ENCODE measurements at regions not wholly inside any gene's neighbourhood (a gene's known extent, or its start where the extent isn't known, plus 50 kb on each side); places are given as distances from the start of the nearest gene placed in this dataset.

DNA sequence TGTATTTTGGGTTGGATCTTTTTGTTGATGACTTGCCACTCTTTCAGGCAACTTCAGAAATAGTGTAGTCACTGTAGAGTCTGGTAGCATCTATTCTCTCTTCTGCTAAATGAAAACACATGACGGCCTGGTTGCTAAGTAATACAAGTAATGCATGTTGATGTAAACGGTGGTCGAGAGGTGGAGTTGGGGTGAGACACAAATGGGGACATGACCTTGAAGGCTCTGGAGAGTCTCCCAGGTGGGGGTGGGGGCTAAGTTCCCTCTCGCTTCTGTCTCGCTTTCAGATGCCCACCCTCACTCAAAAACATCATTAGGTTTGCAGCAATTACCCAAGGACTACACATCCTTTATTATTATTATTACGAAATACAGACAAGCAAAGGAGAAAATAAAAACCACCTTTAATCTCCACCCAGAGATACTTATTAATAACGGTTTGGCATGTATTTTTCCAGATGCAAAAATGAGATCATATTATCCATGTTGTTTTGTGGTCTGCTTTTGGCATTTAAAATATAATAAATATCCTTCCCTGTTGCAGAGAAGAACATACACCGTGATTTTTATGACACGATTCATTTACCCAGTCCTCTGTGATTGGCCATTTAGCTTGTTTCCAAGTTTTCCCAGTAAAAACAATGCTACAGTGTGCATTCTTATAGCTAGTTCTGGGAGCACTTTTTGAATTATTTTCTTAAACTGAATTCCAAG lies 138.1 kb downstream of the MIS18A start:
- WGBS, 2 donors: 72 to 75% methylated on average over 9 of the region's 9 CpGs
- TF ChIP-seq, protein P1, sequence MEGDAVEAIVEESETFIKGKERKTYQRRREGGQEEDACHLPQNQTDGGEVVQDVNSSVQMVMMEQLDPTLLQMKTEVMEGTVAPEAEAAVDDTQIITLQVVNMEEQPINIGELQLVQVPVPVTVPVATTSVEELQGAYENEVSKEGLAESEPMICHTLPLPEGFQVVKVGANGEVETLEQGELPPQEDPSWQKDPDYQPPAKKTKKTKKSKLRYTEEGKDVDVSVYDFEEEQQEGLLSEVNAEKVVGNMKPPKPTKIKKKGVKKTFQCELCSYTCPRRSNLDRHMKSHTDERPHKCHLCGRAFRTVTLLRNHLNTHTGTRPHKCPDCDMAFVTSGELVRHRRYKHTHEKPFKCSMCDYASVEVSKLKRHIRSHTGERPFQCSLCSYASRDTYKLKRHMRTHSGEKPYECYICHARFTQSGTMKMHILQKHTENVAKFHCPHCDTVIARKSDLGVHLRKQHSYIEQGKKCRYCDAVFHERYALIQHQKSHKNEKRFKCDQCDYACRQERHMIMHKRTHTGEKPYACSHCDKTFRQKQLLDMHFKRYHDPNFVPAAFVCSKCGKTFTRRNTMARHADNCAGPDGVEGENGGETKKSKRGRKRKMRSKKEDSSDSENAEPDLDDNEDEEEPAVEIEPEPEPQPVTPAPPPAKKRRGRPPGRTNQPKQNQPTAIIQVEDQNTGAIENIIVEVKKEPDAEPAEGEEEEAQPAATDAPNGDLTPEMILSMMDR (IDR thresholded peaks at IDR 0.05): no peak
- no peak for DNase-seq
- peaks cover 0 to 21% (median 2%) of the 10 kb centered on the region in 9 donors for H3K4me1 ChIP-seq
- H3K4me3 ChIP-seq: no peak overlapping the region
- intact Hi-C loops (cut with DNase I): no loop called here
- H3K27me3 ChIP-seq: no peaks in the 10 kb centered on the region
- ATAC-seq: no peak
- H3K36me3 ChIP-seq: no peaks in the 10 kb centered on the region
- H3K9me3 ChIP-seq: peaks cover 0 to 13% (median 5%) of the 10 kb centered on the region in 11 donors
- H3K27ac ChIP-seq: no peak overlapping the region

DNA sequence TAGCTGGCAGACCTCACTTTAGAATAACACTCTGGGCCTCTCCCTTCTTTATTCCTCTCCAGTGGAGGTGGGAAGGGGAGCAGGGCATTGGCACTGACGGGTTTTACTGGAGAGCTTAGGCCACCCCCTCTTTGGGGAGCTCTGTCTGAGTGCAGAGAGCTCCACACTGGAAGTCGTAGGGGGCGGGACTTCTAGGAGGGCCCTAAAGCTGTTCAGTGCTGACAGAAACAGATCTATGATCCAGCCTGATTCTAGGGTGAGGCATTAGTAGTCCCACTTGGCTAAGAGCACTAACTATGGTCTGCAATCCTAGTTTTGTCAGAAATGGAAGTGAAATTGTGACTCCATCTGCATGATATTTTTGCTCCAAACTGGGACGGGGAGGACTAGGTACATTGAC lies 138.7 kb downstream of the MIS18A start:
- Histone ChIP-seq H3K27ac (no peak overlapping the region), H3K27me3 (no peaks in the 10 kb centered on the region), H3K4me1 (peaks cover 0 to 26% (median 2%) of the 10 kb centered on the region in 9 donors), H3K4me3 (no peak overlapping the region), H3K9me3 (peaks cover 0 to 10% (median 5%) of the 10 kb centered on the region in 11 donors), H3K36me3 (no peaks in the 10 kb centered on the region)
- ATAC-seq (no peak), DNase-seq (no peak)
- intact Hi-C loops (cut with DNase I): no loop called here
- WGBS, 2 donors: 87 to 91% methylated on average over 4 of the region's 4 CpGs
- TF ChIP-seq, protein P1 (IDR thresholded peaks at IDR 0.05): no peak

DNA sequence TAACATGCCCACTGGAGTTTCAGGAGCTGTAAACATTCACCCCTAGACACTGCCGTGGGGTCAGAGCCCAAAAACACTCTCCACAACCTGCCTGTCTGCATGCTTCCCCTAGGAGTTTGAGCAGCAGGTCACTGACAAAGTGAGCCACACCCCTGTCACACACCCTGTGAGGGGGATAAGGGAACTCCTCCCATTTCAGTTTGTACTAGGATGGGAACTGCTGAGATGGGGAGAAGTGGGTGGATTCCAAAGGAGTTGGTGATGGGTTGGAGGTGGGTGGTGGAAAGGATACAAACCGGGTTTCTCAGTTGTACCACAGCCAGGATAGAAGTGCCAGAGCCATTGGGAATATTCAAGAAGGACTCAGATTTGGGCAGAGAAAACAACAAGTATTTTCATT lies 140.2 kb downstream of the MIS18A start:
- no peak for DNase-seq
- Histone ChIP-seq H3K9me3 (peaks cover 0 to 10% (median 5%) of the 10 kb centered on the region in 11 donors), H3K4me1 (peaks cover 0 to 19% (median 2%) of the 10 kb centered on the region in 9 donors), H3K27ac (no peak overlapping the region), H3K27me3 (no peaks in the 10 kb centered on the region), H3K4me3 (no peak overlapping the region), H3K36me3 (no peaks in the 10 kb centered on the region)
- intact Hi-C loops (cut with DNase I): loop anchor here in 1 of 10 donors (10.0 kb wide), 1 partner anchor 116 kb away; no protein-coding TSS in a partner anchor
- ATAC-seq: no peak
- whole genome bisulfite sequencing, 2 donors: 82 to 87% methylated on average over 2 of the region's 2 CpGs
- TF ChIP-seq, protein P1 (IDR thresholded peaks at IDR 0.05): no peak

DNA sequence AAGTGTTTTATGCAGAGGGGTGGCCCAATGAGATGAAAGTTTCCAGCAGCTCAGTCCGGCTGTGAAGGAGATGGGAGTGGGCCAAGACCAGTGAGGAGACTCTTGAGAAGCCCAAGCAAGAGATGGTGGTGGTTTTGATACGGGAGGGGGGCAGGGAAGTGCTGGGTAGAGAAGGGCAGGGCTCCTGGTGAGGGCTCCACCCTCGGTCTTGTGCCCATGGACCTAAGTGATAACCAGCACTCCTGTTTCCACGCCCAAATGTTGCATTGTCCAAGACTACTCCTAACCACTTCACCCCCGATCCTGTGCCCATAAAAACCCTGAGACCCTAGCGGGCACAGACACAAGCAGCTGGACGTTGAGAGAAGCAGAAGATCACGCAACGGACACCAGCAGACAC lies 140.9 kb downstream of the MIS18A start:
- intact Hi-C loops (cut with DNase I): loop anchor here in 1 of 10 donors (10.0 kb wide), 1 partner anchor 117 kb away; no protein-coding TSS in a partner anchor
- Histone ChIP-seq H3K4me1 (peaks cover 0 to 17% (median 2%) of the 10 kb centered on the region in 9 donors), H3K9me3 (peaks cover 0 to 10% (median 5%) of the 10 kb centered on the region in 11 donors), H3K27me3 (no peaks in the 10 kb centered on the region), H3K36me3 (no peaks in the 10 kb centered on the region), H3K27ac (no peak overlapping the region), H3K4me3 (no peak overlapping the region)
- 92% methylated on average over 9 of the region's 9 CpGs for WGBS, 2 donors
- TF ChIP-seq, protein P1 (IDR thresholded peaks at IDR 0.05): no peak
- DNase-seq (no peak), ATAC-seq (no peak)
